Peyer's patch (tissue), 4 donors: ENCODE measurements at regions not wholly inside any gene's neighbourhood (a gene's known extent, or its start where the extent isn't known, plus 50 kb on each side); places are given as distances from the start of the nearest gene placed in this dataset.

Experiments used
- CTCF ChIP-seq, 6 experiments: fragments of 450-650 bp in 4 of 6; fragments of 200-600 bp in 2 of 6; sonication (generic) in 1 of 6; IDR thresholded peaks; one replicate each; pipeline ENCODE4 v1.5.1; 2017 to 2019; ENCODE audit warnings: antibody characterized with exemption in 6 of 6, mild to moderate bottlenecking in 3 of 6, moderate library complexity in 1 of 6
- POLR2A ChIP-seq, 2 donors: fragments of 450-650 bp; IDR thresholded peaks; one replicate each; pipeline ENCODE4 v1.5.1; 2017; ENCODE audit warnings: antibody characterized with exemption in 2 of 2, mild to moderate bottlenecking in 2 of 2, moderate library complexity in 2 of 2

- TF ChIP-seq CTCF (IDR thresholded peaks at IDR 0.05) (no peak), POLR2A (IDR thresholded peaks at IDR 0.05) (no peak)
Observed at GRCh38 chr13:103894626-103895025, 828.4 kb upstream of the SLC10A2 start.
